A673 (cell line): ENCODE measurements at regions not wholly inside any gene's neighbourhood (a gene's known extent, or its start where the extent isn't known, plus 50 kb on each side); places are given as distances from the start of the nearest gene placed in this dataset.

Source experiments
- BruUV-seq: library from RNA; stranded (reverse); fragments of 400-500 nt; replicated peaks from 2 replicates; lab custom pipeline; 2021; lab: Mats Ljungman, UMichigan
- CTCF ChIA-PET: fragments of 300-600 bp; sonication (Branson Sonifier 250); formaldehyde crosslinking; loops from one replicate; lab custom pipeline; 2022; ENCODE audit warnings: antibody characterized with exemption; lab: Charles Lee
- POLR2A ChIA-PET: fragments of 300-600 bp; sonication (Branson Sonifier 250); formaldehyde crosslinking; loops from one replicate; lab custom pipeline; 2022; ENCODE audit warnings: antibody characterized with exemption; ENCODE audit not compliant: low non-redundant PET; lab: Charles Lee
- DNase-seq: peaks from one replicate; pipeline ENCODE4 v3.0.0-alpha.2; 2015; ENCODE audit warnings: low spot score
- H3K27ac ChIP-seq: fragments of 200-600 bp; sonication (generic); 2 replicates; pipeline ENCODE4 v1.5.1; 2016; ENCODE audit warnings: mixed run types, low read depth, mild to moderate bottlenecking, mixed read lengths, antibody characterized with exemption, low read length; ENCODE audit not compliant: poor library complexity, severe bottlenecking
- H3K27me3 ChIP-seq: fragments of 200-600 bp; sonication (generic); replicated peaks from 2 replicates; pipeline ENCODE4 v1.6.1; 2017; ENCODE audit warnings: mixed run types, low read depth, mild to moderate bottlenecking, mixed read lengths, antibody characterized with exemption, low read length; ENCODE audit not compliant: insufficient read depth, poor library complexity
- H3K36me3 ChIP-seq: fragments of 200-600 bp; sonication (generic); 2 replicates; pipeline ENCODE4 v1.6.1; 2016; ENCODE audit warnings: mixed run types, mild to moderate bottlenecking, mixed read lengths, antibody characterized with exemption, low read length; ENCODE audit not compliant: insufficient read depth, poor library complexity, severe bottlenecking
- H3K4me1 ChIP-seq: fragments of 200-600 bp; sonication (generic); 2 replicates; pipeline ENCODE4 v1.6.1; 2017; ENCODE audit warnings: mixed run types, mild to moderate bottlenecking, mixed read lengths, antibody characterized with exemption, low read length; ENCODE audit not compliant: insufficient read depth, poor library complexity, severe bottlenecking
- H3K4me3 ChIP-seq: fragments of 200-600 bp; sonication (generic); 2 replicates; pipeline ENCODE4 v1.5.1; 2016; ENCODE audit warnings: low read depth, mixed run types, mild to moderate bottlenecking, mixed read lengths, low read length; ENCODE audit not compliant: poor library complexity, severe bottlenecking
- H3K9me3 ChIP-seq: fragments of 200-600 bp; sonication (generic); 2 replicates; pipeline ENCODE4 v1.6.1; 2016; ENCODE audit warnings: mixed run types, low read depth, mild to moderate bottlenecking, mixed read lengths, antibody characterized with exemption, low read length; ENCODE audit not compliant: poor library complexity, severe bottlenecking
- CTCF ChIP-seq: fragments of 300-800, 200-600 bp; sonication (generic); conservative IDR thresholded peaks from 2 replicates; pipeline ENCODE4 v1.5.1; 2017; ENCODE audit warnings: low read depth, mild to moderate bottlenecking, antibody characterized with exemption, low read length, moderate library complexity, mixed read lengths
- EZH2 ChIP-seq: fragments of 200-600 bp; sonication (generic); IDR thresholded peaks from 2 replicates; pipeline ENCODE4 v1.6.1; 2017; ENCODE audit warnings: borderline replicate concordance, low read depth, mild to moderate bottlenecking, mixed read lengths, antibody characterized with exemption, low read length; ENCODE audit not compliant: poor library complexity, severe bottlenecking
- intact Hi-C: fragments of 100-400 bp; cut with micrococcal nuclease; formaldehyde crosslinking; loops from one replicate; pipeline ENCODE4 v1.10.0; 2022; ENCODE audit not compliant: unreplicated experiment

- no TSS peak for BruUV-seq
- POLR2A ChIA-PET, result no interaction called here
- H3K4me3 ChIP-seq, result no peak overlapping the region
- no peak for DNase-seq
- TF ChIP-seq EZH2 (no peak), CTCF (no peak)
- no peaks in the 10 kb centered on the region for H3K36me3 ChIP-seq
- no peaks in the 10 kb centered on the region for H3K4me1 ChIP-seq
- no peaks in the 10 kb centered on the region for H3K27me3 ChIP-seq
- no peak overlapping the region for H3K27ac ChIP-seq
- CTCF ChIA-PET, result no interaction called here
- intact Hi-C loops, result no loop called here
- peaks cover 17% of the 10 kb centered on the region for H3K9me3 ChIP-seq
Measured at GRCh38 chr4:37082912-37083311, 161.6 kb upstream of the NWD2 start.

- ChIA-PET POLR2A (no interaction called here), CTCF (no interaction called here)
- Histone ChIP-seq H3K27ac (no peak overlapping the region), H3K27me3 (no peaks in the 10 kb centered on the region), H3K4me3 (no peak overlapping the region), H3K9me3 (peaks cover 2% of the 10 kb centered on the region), H3K36me3 (no peaks in the 10 kb centered on the region), H3K4me1 (no peaks in the 10 kb centered on the region)
- TF ChIP-seq CTCF, result no peak
- no peak for TF ChIP-seq EZH2
- intact Hi-C loops, result no loop called here
- BruUV-seq, result no TSS peak
- no peak for DNase-seq
Measured at GRCh38 chr4:37095925-37096324, 148.6 kb upstream of the NWD2 start.

- H3K9me3 ChIP-seq, result no peaks in the 10 kb centered on the region
- H3K27ac ChIP-seq, result no peak overlapping the region
- TF ChIP-seq EZH2 (no peak), CTCF (no peak)
- no peaks in the 10 kb centered on the region for H3K4me1 ChIP-seq
- ChIA-PET CTCF (no interaction called here), POLR2A (no interaction called here)
- BruUV-seq, result no TSS peak
- intact Hi-C loops, result no loop called here
- H3K4me3 ChIP-seq, result no peak overlapping the region
- no peaks in the 10 kb centered on the region for H3K27me3 ChIP-seq
- no peaks in the 10 kb centered on the region for H3K36me3 ChIP-seq
- no peak for DNase-seq
Measured at GRCh38 chr4:37101182-37101581, 143.4 kb upstream of the NWD2 start.
